GM12878 (cell line): ENCODE measurements at regions not wholly inside any gene's neighbourhood (a gene's known extent, or its start where the extent isn't known, plus 50 kb on each side); places are given as distances from the start of the nearest gene placed in this dataset.

Source experiments
- ATAC-seq: fragments of 200-7000 bp; cut with Tn5 transposase; 3 replicates; pipeline ENCODE4 v1.9.1; 2020; ENCODE audit warnings: mild to moderate bottlenecking, moderate library complexity
- BruUV-seq: library from RNA; stranded (reverse); fragments of 400-500 nt; replicated peaks from 2 replicates; lab custom pipeline; 2021; lab: Mats Ljungman, UMichigan
- CTCF ChIA-PET: fragments of 300-600 bp; sonication (Branson Sonifier 250); formaldehyde crosslinking; extraction: SDS; loops from one replicate; lab custom pipeline; 2021; ENCODE audit warnings: inconsistent platforms; lab: Yijun Ruan, JAX
- POLR2A ChIA-PET: fragments of 350-600 bp; formaldehyde crosslinking; extraction: SDS; loops from one replicate; lab custom pipeline; 2021; ENCODE audit warnings: inconsistent platforms; lab: Charles Lee
- RAD21 ChIA-PET: fragments of 300-600 bp; sonication (Branson Sonifier 250); formaldehyde crosslinking; loops from one replicate; lab custom pipeline; 2023; ENCODE audit warnings: antibody characterized with exemption; ENCODE audit not compliant: unreplicated experiment; lab: Charles Lee
- SMC1A ChIA-PET: fragments of 300-600 bp; sonication (Branson Sonifier 250); formaldehyde crosslinking; loops from one replicate; lab custom pipeline; 2023; ENCODE audit not compliant: unreplicated experiment, uncharacterized antibody; lab: Charles Lee
- DNase-seq: peaks from one replicate; pipeline ENCODE4 v3.0.0-alpha.2; 2011; ENCODE audit warnings: low read depth, low spot score
- FAIRE-seq: peaks from 3 replicates; lab custom pipeline; 2011; peaks lifted over from hg19 to GRCh38; lab: Jason Lieb, UNC
- H2AFZ ChIP-seq: 2 replicates; pipeline ENCODE4 v1.6.0; 2011; ENCODE audit warnings: low read depth, low read length, control low read depth; ENCODE audit not compliant: control insufficient read depth
- H3K27ac ChIP-seq: 2 replicates; pipeline ENCODE4 v1.5.1; 2011; ENCODE audit warnings: control low read depth; ENCODE audit not compliant: control insufficient read depth, insufficient read depth
- H3K27me3 ChIP-seq, 2 experiments: replicated peaks in 1 of 2; 2 replicates each; pipeline versions ENCODE4 v1.6.0 to v1.6.1; 2011; ENCODE audit warnings: low read length in 1 of 2; ENCODE audit not compliant: control insufficient read depth in 2 of 2, insufficient read depth in 2 of 2
- H3K36me3 ChIP-seq, 2 experiments: 2 replicates each; pipeline ENCODE4 v1.5.1; 2011; ENCODE audit warnings: low read length in 1 of 2; ENCODE audit not compliant: control insufficient read depth in 2 of 2, insufficient read depth in 2 of 2
- H3K4me1 ChIP-seq: 2 replicates; pipeline ENCODE4 v1.6.1; 2011; ENCODE audit warnings: mild to moderate bottlenecking, low read length, moderate library complexity, mixed read lengths; ENCODE audit not compliant: control insufficient read depth, insufficient read depth
- H3K4me2 ChIP-seq: 2 replicates; pipeline ENCODE4 v1.6.0; 2011; ENCODE audit warnings: control low read depth; ENCODE audit not compliant: control insufficient read depth, insufficient read depth
- H3K4me3 ChIP-seq: fragments of 200-600 bp; sonication (generic); 2 replicates; pipeline ENCODE4 v1.5.1; 2016
- H3K79me2 ChIP-seq: 2 replicates; pipeline ENCODE4 v1.6.0; 2011; ENCODE audit warnings: low read length; ENCODE audit not compliant: control insufficient read depth, insufficient read depth
- H3K9ac ChIP-seq: 2 replicates; pipeline ENCODE4 v1.8.0; 2011; ENCODE audit warnings: low read length, control low read depth, mixed read lengths; ENCODE audit not compliant: control insufficient read depth, insufficient read depth
- H3K9me3 ChIP-seq: replicated peaks from 3 replicates; pipeline ENCODE4 v1.5.1; 2011; ENCODE audit warnings: mild to moderate bottlenecking, low read length; ENCODE audit not compliant: control insufficient read depth, insufficient read depth
- H4K20me1 ChIP-seq: 2 replicates; pipeline ENCODE4 v1.6.0; 2011; ENCODE audit not compliant: control insufficient read depth, insufficient read depth
- ATF3 ChIP-seq: IDR thresholded peaks from 2 replicates; pipeline ENCODE4 v1.6.1; 2011; ENCODE audit warnings: low read depth, mild to moderate bottlenecking, low read length, moderate library complexity, borderline replicate concordance; ENCODE audit errors: extremely low read depth
- BCL3 ChIP-seq: IDR thresholded peaks from 2 replicates; pipeline ENCODE4 v1.6.1; 2011; ENCODE audit warnings: borderline replicate concordance, low read depth, mild to moderate bottlenecking, moderate library complexity, low read length; ENCODE audit not compliant: insufficient read depth, poor library complexity, severe bottlenecking
- BHLHE40 ChIP-seq, 2 experiments: fragments of 450-650 bp in 1 of 2; IDR thresholded peaks; 2 replicates each; pipeline ENCODE4 v1.6.1; 2011 to 2017; ENCODE audit warnings: low read depth in 2 of 2, borderline replicate concordance in 1 of 2, improper control_type of control experiment in 1 of 2, low read length in 1 of 2, mild to moderate bottlenecking in 1 of 2
- BRCA1 ChIP-seq: IDR thresholded peaks from 2 replicates; pipeline ENCODE4 v1.6.1; 2011; ENCODE audit warnings: low read depth, low read length, improper control_type of control experiment
- CHD2 ChIP-seq: IDR thresholded peaks from 2 replicates; pipeline ENCODE4 v1.6.1; 2011; ENCODE audit warnings: low read depth, low read length, improper control_type of control experiment, borderline replicate concordance
- HDGF ChIP-seq: fragments of 450-650 bp; IDR thresholded peaks from 2 replicates; pipeline ENCODE4 v1.6.1; 2016; ENCODE audit warnings: antibody characterized with exemption
- JUNB ChIP-seq: IDR thresholded peaks from 2 replicates; pipeline ENCODE4 v1.6.1; 2016; ENCODE audit warnings: antibody characterized with exemption, mild to moderate bottlenecking
- JUND ChIP-seq: IDR thresholded peaks from 2 replicates; pipeline ENCODE4 v1.6.1; 2012; ENCODE audit warnings: low read depth, mild to moderate bottlenecking, low read length, improper control_type of control experiment, moderate library complexity
- MTA2 ChIP-seq: fragments of 450-650 bp; IDR thresholded peaks from 2 replicates; pipeline ENCODE4 v1.6.1; 2016; ENCODE audit warnings: low read depth, mild to moderate bottlenecking, moderate library complexity
- POLR2A ChIP-seq: IDR thresholded peaks from 2 replicates; pipeline ENCODE4 v1.6.1; 2011; ENCODE audit warnings: low read depth, mild to moderate bottlenecking, low read length
- POLR2AphosphoS5 ChIP-seq: IDR thresholded peaks from 2 replicates; pipeline ENCODE4 v1.6.1; 2011; ENCODE audit warnings: mild to moderate bottlenecking, low read length, inconsistent platforms
- RB1 ChIP-seq: fragments of 450-650 bp; formaldehyde crosslinking; IDR thresholded peaks from 2 replicates; pipeline ENCODE4 v1.6.1; 2017; ENCODE audit warnings: mild to moderate bottlenecking, borderline replicate concordance
- SKIL ChIP-seq: fragments of 450-650 bp; IDR thresholded peaks from 2 replicates; pipeline ENCODE4 v1.6.1; 2017; ENCODE audit warnings: mild to moderate bottlenecking, low read depth, inconsistent platforms; ENCODE audit not compliant: poor library complexity, severe bottlenecking
- SMAD1 ChIP-seq: fragments of 450-650 bp; IDR thresholded peaks from 2 replicates; pipeline ENCODE4 v1.6.1; 2018; ENCODE audit warnings: mild to moderate bottlenecking, low read depth; ENCODE audit not compliant: partially characterized antibody
- SP1 ChIP-seq: IDR thresholded peaks from one replicate; pipeline ENCODE4 v1.6.1; 2011; ENCODE audit warnings: low read depth, low read length
- TARDBP ChIP-seq: IDR thresholded peaks from 2 replicates; pipeline ENCODE4 v1.6.1; 2016; ENCODE audit warnings: borderline replicate concordance
- TBL1XR1 ChIP-seq: IDR thresholded peaks from 2 replicates; pipeline ENCODE4 v1.6.1; 2012; ENCODE audit warnings: low read depth, low read length, improper control_type of control experiment
- TCF12 ChIP-seq: IDR thresholded peaks from 2 replicates; pipeline ENCODE4 v1.6.1; 2011; ENCODE audit warnings: low read depth, mild to moderate bottlenecking, low read length
- YBX1 ChIP-seq: fragments of 450-650 bp; IDR thresholded peaks from 2 replicates; pipeline ENCODE4 v1.6.1; 2016; ENCODE audit warnings: antibody characterized with exemption
- ZBED1 ChIP-seq: IDR thresholded peaks from 2 replicates; pipeline ENCODE4 v1.6.1; 2016; ENCODE audit warnings: borderline replicate concordance
- in situ Hi-C: fragments of 300-500 bp; cut with MboI; formaldehyde crosslinking; loops from 9 replicates; pipeline ENCODE4 v1.14.3; 2018; ENCODE audit warnings: mixed read lengths
- intact Hi-C: fragments of 100-400 bp; cut with micrococcal nuclease; formaldehyde crosslinking; loops from one replicate; pipeline ENCODE4 v1.14.2; 2022; ENCODE audit not compliant: unreplicated experiment

GRCh38 chr13:50687545-50687944 is 155.9 kb downstream of the DLEU7 start (continued):
- no peak for TF ChIP-seq SKIL
- no peak for TF ChIP-seq ZBED1

- Histone ChIP-seq H2AFZ (no peak overlapping the region), H3K9me3 (no peaks in the 10 kb centered on the region), H3K27ac (no peak overlapping the region), H3K79me2 (no peaks in the 10 kb centered on the region), H3K4me1 (no peaks in the 10 kb centered on the region), H3K36me3 (no peaks in the 10 kb centered on the region), H3K9ac (no peak overlapping the region), H3K27me3 (no peaks in the 10 kb centered on the region), H3K4me2 (no peak overlapping the region), H3K4me3 (no peak overlapping the region), H4K20me1 (no peaks in the 10 kb centered on the region)
- BruUV-seq, result no TSS peak
- ChIA-PET RAD21 (no interaction called here), POLR2A (no interaction called here), SMC1A (interaction anchor here (1.1 kb wide), 1 partner anchor 54 kb away, joined by 3 read pairs; no protein-coding TSS in a partner anchor), CTCF (no interaction called here)
- FAIRE-seq (no peak), ATAC-seq (no peak), DNase-seq (no peak)
- in situ Hi-C loops (no loop called here), intact Hi-C loops (no loop called here)
- TF ChIP-seq TBL1XR1 (no peak), BRCA1 (no peak), JUNB (no peak), POLR2AphosphoS5 (no peak), BCL3 (no peak), JUND (no peak), HDGF (no peak), CHD2 (no peak), SMAD1 (no peak), YBX1 (no peak), MTA2 (no peak), TARDBP (no peak), RB1 (no peak), TCF12 (no peak), SP1 (no peak), BHLHE40 (IDR thresholded peaks at IDR 0.05; ENCODE audit: borderline replicate concordance in 1 of 2, low read depth in 2 of 2, low read length in 1 of 2) (no peak), POLR2A (no peak), ATF3 (no peak)
These were observed 153.5 kb downstream of the DLEU7 start for GRCh38 chr13:50690006-50690405.
